ENCODE measurements at regions not wholly inside any gene's neighbourhood (a gene's known extent, or its start where the extent isn't known, plus 50 kb on each side); places are given as distances from the start of the nearest gene placed in this dataset.

GRCh38 chr5:175159956-175160355, 284.0 kb downstream of the DRD1 start:
- in situ Hi-C loops (cut with MboI; ENCODE audit: low sequenced_read_pairs, unreplicated experiment) = no loop called here
- DNase-seq (ENCODE audit: low spot score) = no peak
- TF ChIP-seq, protein P1, sequence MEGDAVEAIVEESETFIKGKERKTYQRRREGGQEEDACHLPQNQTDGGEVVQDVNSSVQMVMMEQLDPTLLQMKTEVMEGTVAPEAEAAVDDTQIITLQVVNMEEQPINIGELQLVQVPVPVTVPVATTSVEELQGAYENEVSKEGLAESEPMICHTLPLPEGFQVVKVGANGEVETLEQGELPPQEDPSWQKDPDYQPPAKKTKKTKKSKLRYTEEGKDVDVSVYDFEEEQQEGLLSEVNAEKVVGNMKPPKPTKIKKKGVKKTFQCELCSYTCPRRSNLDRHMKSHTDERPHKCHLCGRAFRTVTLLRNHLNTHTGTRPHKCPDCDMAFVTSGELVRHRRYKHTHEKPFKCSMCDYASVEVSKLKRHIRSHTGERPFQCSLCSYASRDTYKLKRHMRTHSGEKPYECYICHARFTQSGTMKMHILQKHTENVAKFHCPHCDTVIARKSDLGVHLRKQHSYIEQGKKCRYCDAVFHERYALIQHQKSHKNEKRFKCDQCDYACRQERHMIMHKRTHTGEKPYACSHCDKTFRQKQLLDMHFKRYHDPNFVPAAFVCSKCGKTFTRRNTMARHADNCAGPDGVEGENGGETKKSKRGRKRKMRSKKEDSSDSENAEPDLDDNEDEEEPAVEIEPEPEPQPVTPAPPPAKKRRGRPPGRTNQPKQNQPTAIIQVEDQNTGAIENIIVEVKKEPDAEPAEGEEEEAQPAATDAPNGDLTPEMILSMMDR (IDR thresholded peaks at IDR 0.05; ENCODE audit: borderline replicate concordance, control extremely low read depth, extremely low read depth, insufficient read depth, missing control alignments) = no peak

- in situ Hi-C loops (cut with MboI; ENCODE audit: low sequenced_read_pairs, unreplicated experiment) = no loop called here
- TF ChIP-seq, protein P1 (IDR thresholded peaks at IDR 0.05; ENCODE audit: borderline replicate concordance, control extremely low read depth, extremely low read depth, insufficient read depth, missing control alignments) = no peak
- no peak for DNase-seq (ENCODE audit: low spot score)
These were observed 295.3 kb downstream of the DRD1 start for GRCh38 chr5:175148636-175149172.

GRCh38 chr5:175146733-175147132, 297.2 kb downstream of the DRD1 start:
- in situ Hi-C loops (cut with MboI; ENCODE audit: low sequenced_read_pairs, unreplicated experiment) = no loop called here

GRCh38 chr5:175141421-175141820, 302.6 kb downstream of the DRD1 start:
- TF ChIP-seq, protein P1 (IDR thresholded peaks at IDR 0.05; ENCODE audit: borderline replicate concordance, control extremely low read depth, extremely low read depth, insufficient read depth, missing control alignments) = no peak
- no peak for DNase-seq (ENCODE audit: low spot score)
- in situ Hi-C loops (cut with MboI; ENCODE audit: low sequenced_read_pairs, unreplicated experiment) = no loop called here

More at GRCh38 chr5:175146733-175147132, 297.2 kb downstream of the DRD1 start:
- no peak for DNase-seq (ENCODE audit: low spot score)
- TF ChIP-seq, protein P1 (IDR thresholded peaks at IDR 0.05; ENCODE audit: borderline replicate concordance, control extremely low read depth, extremely low read depth, insufficient read depth, missing control alignments) = no peak

DNA sequence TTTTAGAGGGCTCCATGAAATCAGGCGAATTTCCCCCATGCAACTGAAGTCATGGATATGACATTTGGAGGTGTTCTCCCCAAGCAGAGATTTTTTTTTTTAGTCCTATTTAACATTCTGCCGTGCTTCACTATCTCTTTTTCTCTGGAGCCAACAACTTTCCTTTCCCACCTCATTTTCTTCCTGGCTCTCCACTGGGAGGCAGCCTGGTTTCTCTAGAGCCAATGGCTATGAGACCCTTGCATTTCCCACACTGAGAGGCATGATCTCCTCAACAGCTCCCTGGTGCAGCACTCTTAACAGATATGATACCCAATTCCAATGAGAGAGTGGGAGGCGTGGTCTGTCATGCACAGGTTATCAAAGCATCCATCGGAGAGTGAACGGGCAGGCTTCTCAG, 310.8 kb downstream of the DRD1 start:
- in situ Hi-C loops (cut with MboI; ENCODE audit: low sequenced_read_pairs, unreplicated experiment) = no loop called here
- DNase-seq (ENCODE audit: low spot score) = no peak
- TF ChIP-seq, protein P1 (IDR thresholded peaks at IDR 0.05; ENCODE audit: borderline replicate concordance, control extremely low read depth, extremely low read depth, insufficient read depth, missing control alignments) = no peak

DNA sequence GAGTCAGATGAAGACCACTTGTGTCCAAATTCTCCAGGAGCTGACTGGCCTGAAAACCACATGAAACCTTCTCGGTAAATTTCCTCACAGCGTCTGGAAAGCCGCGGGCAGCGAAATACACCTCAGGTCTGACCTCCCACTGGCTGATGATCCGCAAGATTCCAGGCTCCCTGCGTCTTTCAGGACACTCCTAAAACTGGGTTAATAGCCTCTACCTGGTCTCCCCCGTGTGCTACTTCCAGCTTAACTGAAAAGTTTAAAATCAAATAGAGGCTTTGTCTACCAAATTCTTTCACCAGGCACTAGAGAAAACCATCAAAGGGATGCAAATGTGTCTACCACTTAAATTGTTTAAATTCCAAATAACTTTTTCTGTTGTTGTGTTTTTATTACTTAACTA, 312.6 kb downstream of the DRD1 start:
- TF ChIP-seq, protein P1 (IDR thresholded peaks at IDR 0.05; ENCODE audit: borderline replicate concordance, control extremely low read depth, extremely low read depth, insufficient read depth, missing control alignments) = no peak
- DNase-seq (ENCODE audit: low spot score) = no peak
- in situ Hi-C loops (cut with MboI; ENCODE audit: low sequenced_read_pairs, unreplicated experiment) = no loop called here

All from GM13976 (cell line).